ENCODE measurements at regions not wholly inside any gene's neighbourhood (a gene's known extent, or its start where the extent isn't known, plus 50 kb on each side); places are given as distances from the start of the nearest gene placed in this dataset.

DNA sequence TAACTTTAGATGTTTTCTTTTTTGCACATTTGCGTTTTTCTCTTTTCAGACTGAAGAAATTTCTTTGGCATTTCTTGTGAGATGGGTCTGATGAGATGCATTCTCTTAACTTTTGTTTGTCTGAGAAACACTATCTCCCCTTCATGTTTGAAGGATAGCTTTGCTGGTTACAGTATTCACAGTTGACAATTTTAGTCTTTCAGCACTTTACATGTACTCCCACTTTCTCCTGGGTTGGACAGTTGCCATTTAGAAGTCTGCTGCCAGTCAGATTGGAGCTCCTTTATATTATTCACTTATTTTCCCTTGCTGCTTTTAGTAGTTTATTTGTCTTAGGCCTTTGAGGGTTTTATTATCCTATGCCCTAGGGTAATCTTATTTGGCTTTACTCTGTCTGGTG lies 67.3 kb upstream of the VOPP1 start:
- no peak for DNase-seq (ENCODE audit: low read depth)

DNA sequence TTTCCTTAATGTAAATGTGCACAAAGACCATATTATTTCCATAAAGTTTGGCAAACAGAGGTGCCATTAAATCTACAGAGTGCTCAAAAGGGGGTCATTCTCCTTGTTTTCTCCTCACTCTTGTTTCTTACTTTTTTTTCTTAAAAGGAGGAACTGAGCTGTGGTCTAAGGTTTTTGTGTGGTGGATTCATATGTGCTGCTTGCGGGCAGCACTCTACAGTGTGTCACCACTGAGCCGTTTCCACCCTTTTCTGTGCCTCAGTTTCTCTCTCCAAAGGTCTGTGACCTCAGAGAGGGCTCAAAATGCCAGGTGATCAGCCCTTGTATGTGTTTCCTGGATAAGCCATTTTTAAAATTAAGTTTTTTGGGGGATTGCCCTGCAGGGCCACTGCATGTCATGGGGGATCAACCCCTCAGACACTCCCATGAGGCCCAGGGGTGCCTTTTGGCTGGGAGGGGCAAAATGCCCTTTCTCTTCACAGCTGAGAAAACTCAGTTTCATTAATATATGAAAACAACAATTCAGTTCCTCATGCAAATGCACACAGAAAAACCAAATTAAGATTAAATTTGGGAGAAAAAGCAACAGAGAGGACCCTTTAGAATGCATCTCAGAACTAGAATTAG lies 56.9 kb upstream of the VOPP1 start:
- no peak for DNase-seq (ENCODE audit: low read depth)

GRCh38 chr7:55624813-55625212 lies 52.5 kb upstream of the VOPP1 start:
- no peak for DNase-seq (ENCODE audit: low read depth)

DNA sequence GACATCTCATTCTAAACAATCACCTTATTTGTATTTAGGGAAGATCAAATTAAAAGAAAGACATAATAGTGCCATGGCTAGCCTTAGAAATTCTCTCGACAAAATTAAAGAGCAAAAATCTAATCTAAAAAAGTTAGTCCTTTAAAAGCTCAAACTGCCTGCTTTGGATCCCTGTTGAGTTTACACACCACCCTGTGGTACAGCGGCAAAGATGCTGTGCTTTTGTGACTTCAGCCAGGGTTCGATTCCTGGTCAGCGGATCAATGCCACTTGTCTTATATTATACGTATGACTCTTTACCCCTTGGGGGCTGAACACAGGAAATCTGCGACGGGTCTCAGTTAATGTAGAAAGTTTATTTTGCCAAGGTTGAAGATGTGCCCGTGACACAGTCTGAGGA lies 51.3 kb upstream of the VOPP1 start:
- no peak for DNase-seq (ENCODE audit: low read depth)

- DNase-seq (ENCODE audit: low read depth): no peak
These were observed 49.9 kb upstream of the VOPP1 start for GRCh38 chr7:55622241-55622640.
